GM12891 (cell line): ENCODE measurements at regions not wholly inside any gene's neighbourhood (a gene's known extent, or its start where the extent isn't known, plus 50 kb on each side); places are given as distances from the start of the nearest gene placed in this dataset.

ENCODE experiments used
- PAX5 ChIP-seq: IDR thresholded peaks from 2 replicates; pipeline ENCODE4 v1.6.1; 2011; ENCODE audit warnings: low read length, moderate library complexity, mild to moderate bottlenecking; ENCODE audit not compliant: insufficient read depth, severe bottlenecking
- POLR2A ChIP-seq: IDR thresholded peaks from 2 replicates; pipeline ENCODE4 v1.6.1; 2011; ENCODE audit warnings: low read depth, low read length, control low read depth
- POLR2AphosphoS5 ChIP-seq: IDR thresholded peaks from 2 replicates; pipeline ENCODE4 v1.6.1; 2011; ENCODE audit warnings: low read depth, low read length, control low read depth
- POU2F2 ChIP-seq: IDR thresholded peaks from 2 replicates; pipeline ENCODE4 v1.6.1; 2011; ENCODE audit warnings: low read depth, mild to moderate bottlenecking, control low read depth, low read length, moderate library complexity
- SPI1 ChIP-seq: IDR thresholded peaks from 2 replicates; pipeline ENCODE4 v1.6.1; 2011; ENCODE audit warnings: low read depth, low read length, control low read depth

GRCh38 chr13:111051041-111051725 is 63.9 kb upstream of the ARHGEF7 start:
- TF ChIP-seq POLR2A (no peak), SPI1 (no peak), PAX5 (no peak), POLR2AphosphoS5 (no peak), POU2F2 (no peak)
